Tibial nerve (tissue), 4 donors: ENCODE measurements at regions not wholly inside any gene's neighbourhood (a gene's known extent, or its start where the extent isn't known, plus 50 kb on each side); places are given as distances from the start of the nearest gene placed in this dataset.
"Not testable (repeated sequence)": the region's sequence is repeated elsewhere in the genome, so short reads cannot be mapped to it uniquely, and the experiment has no call there.

Experiments
- CTCF ChIP-seq, 5 experiments: fragments of 200-600 bp in 3 of 5; fragments of 450-650 bp in 2 of 5; sonication (generic) in 3 of 5; IDR thresholded peaks; one replicate each; pipeline ENCODE4 v1.5.1; 2016 to 2019; ENCODE audit warnings: antibody characterized with exemption in 5 of 5, mild to moderate bottlenecking in 3 of 5, moderate library complexity in 2 of 5
- EP300 ChIP-seq, 2 donors: sonication (generic); formaldehyde crosslinking; IDR thresholded peaks; one replicate each; pipeline ENCODE4 v1.6.1; 2017; ENCODE audit warnings: antibody characterized with exemption in 2 of 2, mild to moderate bottlenecking in 1 of 2
- POLR2A ChIP-seq, 2 donors: fragments of 450-650 bp; IDR thresholded peaks; one replicate each; pipeline ENCODE4 v1.6.1; 2017; ENCODE audit warnings: antibody characterized with exemption in 2 of 2, mild to moderate bottlenecking in 2 of 2, moderate library complexity in 2 of 2

- not testable (repeated sequence) for TF ChIP-seq EP300, CTCF, POLR2A (IDR thresholded peaks at IDR 0.05)
Measured at GRCh38 chr3:125914608-125915436, 54.2 kb upstream of the ROPN1B start.
